ENCODE measurements at regions not wholly inside any gene's neighbourhood (a gene's known extent, or its start where the extent isn't known, plus 50 kb on each side); places are given as distances from the start of the nearest gene placed in this dataset.

GRCh38 chr9:108672475-108673190 lies 183.2 kb downstream of the ACTL7B start:
- in situ Hi-C loops (cut with MboI; ENCODE audit: low sequenced_read_pairs): no loop called here
- no TSS peak for BruUV-seq (replicated peaks)
- H3K4me2 ChIP-seq (ENCODE audit: low read depth, low read length): no peak overlapping the region
- H3K9ac ChIP-seq (ENCODE audit: low read depth, low read length): no peak overlapping the region
- H3K9me1 ChIP-seq (ENCODE audit: insufficient read depth, low read length): no peaks in the 10 kb centered on the region; the same call in 1 of the 2 replicates
- H2BK120ac ChIP-seq (ENCODE audit: low read depth, low read length): no peak overlapping the region
- H3K36me3 ChIP-seq (ENCODE audit: control insufficient read depth, insufficient read depth, low read length): no peaks in the 10 kb centered on the region
- CTCF ChIA-PET: no interaction called here
- H2AK9ac ChIP-seq (replicated peaks; ENCODE audit: low read depth, low read length, poor library complexity): no peak overlapping the region
- dilution Hi-C loops (cut with HindIII; ENCODE audit: low sequenced_read_pairs, unreplicated experiment): no loop called here
- no peak overlapping the region for H3K4me3 ChIP-seq (ENCODE audit: insufficient read depth, low read depth, low read length)
- H4K20me1 ChIP-seq (ENCODE audit: insufficient read depth, low read length): no peaks in the 10 kb centered on the region
- H2BK15ac ChIP-seq (ENCODE audit: low read depth, low read length): no peak overlapping the region
- no peak overlapping the region for H3K23ac ChIP-seq (ENCODE audit: low read depth, low read length)
- no peak overlapping the region for H3K18ac ChIP-seq (ENCODE audit: low read depth, low read length)
- no peak overlapping the region for H2BK5ac ChIP-seq (ENCODE audit: low read depth, low read length, poor library complexity, severe bottlenecking)
- TF ChIP-seq USF2 (IDR thresholded peaks at IDR 0.05; ENCODE audit: low read depth, low read length): no peak
- no peak for TF ChIP-seq CEBPB (IDR thresholded peaks at IDR 0.05; ENCODE audit: low read depth, low read length)
- no peak for TF ChIP-seq MAZ (IDR thresholded peaks at IDR 0.05; ENCODE audit: borderline replicate concordance, low read depth, low read length)
- TF ChIP-seq MXI1 (IDR thresholded peaks at IDR 0.05; ENCODE audit: borderline replicate concordance, low read depth, low read length): no peak
- TF ChIP-seq ELK1 (IDR thresholded peaks at IDR 0.05; ENCODE audit: borderline replicate concordance, low read depth, low read length): no peak
- no peak for TF ChIP-seq RAD21 (IDR thresholded peaks at IDR 0.05; ENCODE audit: low read length)
- no peak for TF ChIP-seq CHD1 (IDR thresholded peaks at IDR 0.05; ENCODE audit: low read depth, low read length)
- TF ChIP-seq RFX5 (IDR thresholded peaks at IDR 0.05; ENCODE audit: low read depth, low read length): no peak
- TF ChIP-seq MAFK (IDR thresholded peaks at IDR 0.05; ENCODE audit: low read depth, low read length): no peak
- TF ChIP-seq SMC3 (IDR thresholded peaks at IDR 0.05; ENCODE audit: low read depth, low read length): no peak
- TF ChIP-seq RCOR1 (IDR thresholded peaks at IDR 0.05; ENCODE audit: insufficient replicate concordance, low read length): no peak
- TF ChIP-seq POLR2A (IDR thresholded peaks at IDR 0.05; ENCODE audit: low read depth, low read length): no peak
- no peak for TF ChIP-seq CTCF (conservative IDR thresholded peaks at IDR 0.05; ENCODE audit: low read depth, low read length)
- TF ChIP-seq NFE2L2 (IDR thresholded peaks at IDR 0.05; ENCODE audit: low read depth, low read length): no peak
- TF ChIP-seq FOS (IDR thresholded peaks at IDR 0.05; ENCODE audit: low read depth, low read length): no peak
- TF ChIP-seq BHLHE40 (IDR thresholded peaks at IDR 0.05; ENCODE audit: low read depth, low read length): no peak
- no peak overlapping the region for H2BK20ac ChIP-seq (ENCODE audit: low read depth, low read length)
- no peak overlapping the region for H3K56ac ChIP-seq (ENCODE audit: extremely low read depth, insufficient read depth, low read length)
- peak overlapping the region; percentile 10; the same call in 1 of the 2 replicates for H3K27ac ChIP-seq (ENCODE audit: insufficient read depth, low read length)
- ATAC-seq (ENCODE audit: low read depth) (no peak), DNase-seq (no peak)
- no peak overlapping the region for H2AK5ac ChIP-seq (ENCODE audit: low read depth, low read length)
- POLR2A ChIA-PET (ENCODE audit: unreplicated experiment): no interaction called here
- no peak overlapping the region for H4K91ac ChIP-seq (ENCODE audit: insufficient read depth, low read depth, low read length)
- H3K4me1 ChIP-seq (ENCODE audit: control insufficient read depth, insufficient read depth, low read length): no peaks in the 10 kb centered on the region; the same call in 1 of the 2 replicates
- intact Hi-C loops (cut with micrococcal nuclease): no loop called here
- H3K4ac ChIP-seq (ENCODE audit: low read depth, low read length): no peak overlapping the region
- no peaks in the 10 kb centered on the region for H3K9me3 ChIP-seq (ENCODE audit: control insufficient read depth, insufficient read depth, low read length)
- 100% methylated on average over 2 of the region's 7 CpGs; no CpG with 5 or more reads in 1 of the 2 experiments for WGBS, 2 experiments (ENCODE audit: extremely low coverage in 2 of 2, insufficient read length in 1 of 2)
- H4K5ac ChIP-seq (ENCODE audit: low read depth, low read length): no peak overlapping the region
- H4K8ac ChIP-seq (ENCODE audit: low read depth in 2 of 2, low read length in 2 of 2): no peak overlapping the region
- no peaks in the 10 kb centered on the region for H3K79me1 ChIP-seq (ENCODE audit: low read depth in 1 of 2, low read length in 2 of 2)
- no peak overlapping the region for H3K14ac ChIP-seq (replicated peaks; ENCODE audit: low read depth, low read length)
- H2AFZ ChIP-seq (replicated peaks; ENCODE audit: low read length, poor library complexity): no peak overlapping the region
- H3K27me3 ChIP-seq (ENCODE audit: control insufficient read depth, insufficient read depth, low read length): no peaks in the 10 kb centered on the region
